Inferior parietal cortex (tissue), 1 donor: ENCODE measurements at regions not wholly inside any gene's neighbourhood (a gene's known extent, or its start where the extent isn't known, plus 50 kb on each side); places are given as distances from the start of the nearest gene placed in this dataset.
"Not testable (repeated sequence)": the region's sequence is repeated elsewhere in the genome, so short reads cannot be mapped to it uniquely, and the experiment has no call there.

Experiments
- DNase-seq: peaks from one replicate; pipeline ENCODE4 v3.0.0-alpha.2; 2016; ENCODE audit errors: extremely low spot score

- DNase-seq, result no peak
Observed at GRCh38 chr7:152594801-152595200, 81.1 kb downstream of the XRCC2 start.

GRCh38 chr7:152591976-152592375 is 84.0 kb downstream of the XRCC2 start:
- no peak for DNase-seq

GRCh38 chr7:152590481-152590880 is 85.5 kb downstream of the XRCC2 start:
- DNase-seq, result no peak

- DNase-seq, result not testable (repeated sequence)
Observed at GRCh38 chr7:152589821-152590220, 86.1 kb downstream of the XRCC2 start.

- DNase-seq, result no peak
Observed at GRCh38 chr7:152588350-152588749, 87.6 kb downstream of the XRCC2 start.

- no peak for DNase-seq
Observed at GRCh38 chr7:152587366-152587765, 88.6 kb downstream of the XRCC2 start.

GRCh38 chr7:152583006-152583405 is 92.9 kb downstream of the XRCC2 start:
- DNase-seq, result no peak

GRCh38 chr7:152579070-152579469 is 96.9 kb downstream of the XRCC2 start:
- no peak for DNase-seq

GRCh38 chr7:152577339-152577738 is 98.6 kb downstream of the XRCC2 start:
- DNase-seq, result no peak

GRCh38 chr7:152574892-152575548 is 100.9 kb downstream of the XRCC2 start:
- no peak for DNase-seq

- DNase-seq, result not testable (repeated sequence)
Observed at GRCh38 chr7:152573186-152573585, 102.8 kb downstream of the XRCC2 start.

GRCh38 chr7:152572101-152572500 is 103.8 kb downstream of the XRCC2 start:
- DNase-seq, result no peak

GRCh38 chr7:152571068-152571467 is 104.9 kb downstream of the XRCC2 start:
- DNase-seq, result no peak

GRCh38 chr7:152568972-152569371 is 107.0 kb downstream of the XRCC2 start:
- no peak for DNase-seq

GRCh38 chr7:152565731-152566130 is 110.2 kb downstream of the XRCC2 start:
- DNase-seq, result no peak

GRCh38 chr7:152564656-152565250 is 111.2 kb downstream of the XRCC2 start:
- no peak for DNase-seq

- no peak for DNase-seq
Observed at GRCh38 chr7:152556013-152556755, 119.8 kb downstream of the XRCC2 start.

- no peak for DNase-seq
Observed at GRCh38 chr7:152553671-152554317, 118.0 kb upstream of the KMT2C start.

- DNase-seq, result no peak
Observed at GRCh38 chr7:152551304-152552036, 115.7 kb upstream of the KMT2C start.

- DNase-seq, result no peak
Observed at GRCh38 chr7:152544971-152545619, 109.3 kb upstream of the KMT2C start.

- DNase-seq, result no peak
Observed at GRCh38 chr7:152544481-152544927, 108.7 kb upstream of the KMT2C start.
